GM19239 (cell line): ENCODE measurements at regions not wholly inside any gene's neighbourhood (a gene's known extent, or its start where the extent isn't known, plus 50 kb on each side); places are given as distances from the start of the nearest gene placed in this dataset.

ENCODE experiments used
- DNase-seq: peaks from one replicate; pipeline ENCODE4 v3.0.0; 2011; ENCODE audit warnings: low spot score; ENCODE audit not compliant: insufficient read length
- FAIRE-seq: peaks from 2 replicates; lab custom pipeline; 2011; peaks lifted over from hg19 to GRCh38; lab: Jason Lieb, UNC

- DNase-seq (no peak), FAIRE-seq (no peak)
These were observed 175.8 kb upstream of the ZBTB20 start for GRCh38 chr3:115322901-115323300.

- no peak for FAIRE-seq
- no peak for DNase-seq
These were observed 176.3 kb upstream of the ZBTB20 start for GRCh38 chr3:115323380-115323779.

- DNase-seq (no peak), FAIRE-seq (no peak)
These were observed 177.0 kb upstream of the ZBTB20 start for GRCh38 chr3:115324056-115324455.

- no peak for FAIRE-seq
- no peak for DNase-seq
These were observed 178.5 kb upstream of the ZBTB20 start for GRCh38 chr3:115325539-115325938.

GRCh38 chr3:115330430-115330829 lies 183.3 kb upstream of the ZBTB20 start:
- FAIRE-seq (no peak), DNase-seq (no peak)

- no peak for FAIRE-seq
These were observed 185.9 kb upstream of the ZBTB20 start for GRCh38 chr3:115332998-115333397.

GRCh38 chr3:115336836-115337235 lies 189.7 kb upstream of the ZBTB20 start:
- no peak for FAIRE-seq
- no peak for DNase-seq

More at GRCh38 chr3:115332998-115333397, 185.9 kb upstream of the ZBTB20 start:
- DNase-seq: no peak

- DNase-seq (no peak), FAIRE-seq (no peak)
These were observed 193.5 kb upstream of the ZBTB20 start for GRCh38 chr3:115340586-115340985.

- DNase-seq (no peak), FAIRE-seq (no peak)
These were observed 194.1 kb upstream of the ZBTB20 start for GRCh38 chr3:115341208-115341607.

GRCh38 chr3:115347737-115348136 lies 200.6 kb upstream of the ZBTB20 start:
- DNase-seq (no peak), FAIRE-seq (no peak)

GRCh38 chr3:115348412-115348811 lies 201.3 kb upstream of the ZBTB20 start:
- no peak for FAIRE-seq
- no peak for DNase-seq

- DNase-seq (no peak), FAIRE-seq (no peak)
These were observed 202.1 kb upstream of the ZBTB20 start for GRCh38 chr3:115348951-115349745.

- no peak for DNase-seq
- no peak for FAIRE-seq
These were observed 203.5 kb upstream of the ZBTB20 start for GRCh38 chr3:115350606-115351005.

GRCh38 chr3:115351193-115351592 lies 204.1 kb upstream of the ZBTB20 start:
- DNase-seq (no peak), FAIRE-seq (no peak)

GRCh38 chr3:115354010-115354409 lies 206.9 kb upstream of the ZBTB20 start:
- no peak for FAIRE-seq

GRCh38 chr3:115357456-115357855 lies 210.4 kb upstream of the ZBTB20 start:
- FAIRE-seq (no peak), DNase-seq (no peak)

More at GRCh38 chr3:115354010-115354409, 206.9 kb upstream of the ZBTB20 start:
- no peak for DNase-seq

- FAIRE-seq: peak; percentile 76
- peak; percentile 9 for DNase-seq
These were observed 212.4 kb upstream of the ZBTB20 start for GRCh38 chr3:115359536-115359935.

- DNase-seq (no peak), FAIRE-seq (no peak)
These were observed 214.7 kb upstream of the ZBTB20 start for GRCh38 chr3:115361806-115362205.

- FAIRE-seq (no peak), DNase-seq (no peak)
These were observed 216.0 kb upstream of the ZBTB20 start for GRCh38 chr3:115363071-115363470.

- no peak for FAIRE-seq
- DNase-seq: no peak
These were observed 221.9 kb upstream of the ZBTB20 start for GRCh38 chr3:115369021-115369420.

- DNase-seq (no peak), FAIRE-seq (no peak)
These were observed 228.3 kb upstream of the ZBTB20 start for GRCh38 chr3:115375362-115375761.

GRCh38 chr3:115380883-115381572 lies 233.9 kb upstream of the ZBTB20 start:
- DNase-seq (no peak), FAIRE-seq (no peak)
